ENCODE measurements at regions not wholly inside any gene's neighbourhood (a gene's known extent, or its start where the extent isn't known, plus 50 kb on each side); places are given as distances from the start of the nearest gene placed in this dataset.
A peak's percentile ranks its signal among the peaks of the same experiment; 100 is the strongest.

DNA sequence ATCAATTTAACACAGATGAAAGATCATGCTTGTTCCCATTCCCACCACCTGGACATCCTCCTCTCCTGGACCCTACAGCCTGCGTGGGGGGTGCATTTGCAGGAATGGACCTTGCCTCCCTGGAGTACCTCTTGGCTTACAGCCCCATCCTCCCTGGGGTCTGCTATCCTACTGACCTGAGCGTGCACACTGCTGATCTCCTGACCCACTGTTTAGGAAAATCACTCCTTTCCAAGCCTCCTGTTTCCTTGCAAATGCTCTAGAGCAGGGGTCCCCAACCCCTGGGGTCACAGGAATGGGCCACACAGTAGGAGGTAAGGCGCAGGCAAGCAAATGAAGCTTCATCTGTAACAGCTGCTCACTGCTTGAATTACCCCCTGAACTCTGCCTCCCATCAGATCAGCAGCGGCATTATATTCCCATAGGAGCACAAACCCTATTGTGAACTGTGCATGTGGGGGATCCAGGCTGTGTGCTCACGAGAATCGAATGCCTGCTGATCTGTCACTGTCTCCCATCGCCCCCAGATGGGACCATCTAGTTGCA, 88.2 kb upstream of the SEPTIN5 start (continued):
- TF ChIP-seq MYC (IDR thresholded peaks at IDR 0.05; ENCODE audit: low read depth, low read length): no peak
- peak; percentile 26; the same call in 1 of the 2 replicates for TF ChIP-seq MYC (CRISPR knock-in tag; IDR thresholded peaks at IDR 0.05; ENCODE audit: borderline replicate concordance, low read depth)
- TF ChIP-seq, protein P1, sequence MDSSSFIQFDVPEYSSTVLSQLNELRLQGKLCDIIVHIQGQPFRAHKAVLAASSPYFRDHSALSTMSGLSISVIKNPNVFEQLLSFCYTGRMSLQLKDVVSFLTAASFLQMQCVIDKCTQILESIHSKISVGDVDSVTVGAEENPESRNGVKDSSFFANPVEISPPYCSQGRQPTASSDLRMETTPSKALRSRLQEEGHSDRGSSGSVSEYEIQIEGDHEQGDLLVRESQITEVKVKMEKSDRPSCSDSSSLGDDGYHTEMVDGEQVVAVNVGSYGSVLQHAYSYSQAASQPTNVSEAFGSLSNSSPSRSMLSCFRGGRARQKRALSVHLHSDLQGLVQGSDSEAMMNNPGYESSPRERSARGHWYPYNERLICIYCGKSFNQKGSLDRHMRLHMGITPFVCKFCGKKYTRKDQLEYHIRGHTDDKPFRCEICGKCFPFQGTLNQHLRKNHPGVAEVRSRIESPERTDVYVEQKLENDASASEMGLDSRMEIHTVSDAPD (CRISPR knock-in tag; IDR thresholded peaks at IDR 0.05): no peak; the same call in 1 of the 2 replicates
- 0 out of 2 replicates have a peak, but pooled peaks have one; percentile 3 for TF ChIP-seq KDM2B (CRISPR knock-in tag; IDR thresholded peaks at IDR 0.05)
- 0 out of 2 replicates have a peak, but pooled peaks have one; percentile 54 for TF ChIP-seq NFXL1 (CRISPR knock-in tag; IDR thresholded peaks at IDR 0.05)
- no peak for TF ChIP-seq RBM34 (IDR thresholded peaks at IDR 0.05; ENCODE audit: borderline replicate concordance, insufficient read depth, low read length)
- TF ChIP-seq CTBP1 (IDR thresholded peaks at IDR 0.05; ENCODE audit: borderline replicate concordance): no peak
- TF ChIP-seq BRD9 (IDR thresholded peaks at IDR 0.05; ENCODE audit: low read depth, partially characterized antibody): no peak
- TF ChIP-seq ADNP (tag; IDR thresholded peaks at IDR 0.05): no peak
- no peak for TF ChIP-seq ZNF263 (CRISPR knock-in tag; IDR thresholded peaks at IDR 0.05; ENCODE audit: borderline replicate concordance)
- TF ChIP-seq POLR3G (IDR thresholded peaks at IDR 0.05; ENCODE audit: extremely low read depth, insufficient read length, insufficient replicate concordance): no peak
- TF ChIP-seq PTBP1 (IDR thresholded peaks at IDR 0.05; ENCODE audit: low read depth, low read length): no peak
- TF ChIP-seq, protein P2, sequence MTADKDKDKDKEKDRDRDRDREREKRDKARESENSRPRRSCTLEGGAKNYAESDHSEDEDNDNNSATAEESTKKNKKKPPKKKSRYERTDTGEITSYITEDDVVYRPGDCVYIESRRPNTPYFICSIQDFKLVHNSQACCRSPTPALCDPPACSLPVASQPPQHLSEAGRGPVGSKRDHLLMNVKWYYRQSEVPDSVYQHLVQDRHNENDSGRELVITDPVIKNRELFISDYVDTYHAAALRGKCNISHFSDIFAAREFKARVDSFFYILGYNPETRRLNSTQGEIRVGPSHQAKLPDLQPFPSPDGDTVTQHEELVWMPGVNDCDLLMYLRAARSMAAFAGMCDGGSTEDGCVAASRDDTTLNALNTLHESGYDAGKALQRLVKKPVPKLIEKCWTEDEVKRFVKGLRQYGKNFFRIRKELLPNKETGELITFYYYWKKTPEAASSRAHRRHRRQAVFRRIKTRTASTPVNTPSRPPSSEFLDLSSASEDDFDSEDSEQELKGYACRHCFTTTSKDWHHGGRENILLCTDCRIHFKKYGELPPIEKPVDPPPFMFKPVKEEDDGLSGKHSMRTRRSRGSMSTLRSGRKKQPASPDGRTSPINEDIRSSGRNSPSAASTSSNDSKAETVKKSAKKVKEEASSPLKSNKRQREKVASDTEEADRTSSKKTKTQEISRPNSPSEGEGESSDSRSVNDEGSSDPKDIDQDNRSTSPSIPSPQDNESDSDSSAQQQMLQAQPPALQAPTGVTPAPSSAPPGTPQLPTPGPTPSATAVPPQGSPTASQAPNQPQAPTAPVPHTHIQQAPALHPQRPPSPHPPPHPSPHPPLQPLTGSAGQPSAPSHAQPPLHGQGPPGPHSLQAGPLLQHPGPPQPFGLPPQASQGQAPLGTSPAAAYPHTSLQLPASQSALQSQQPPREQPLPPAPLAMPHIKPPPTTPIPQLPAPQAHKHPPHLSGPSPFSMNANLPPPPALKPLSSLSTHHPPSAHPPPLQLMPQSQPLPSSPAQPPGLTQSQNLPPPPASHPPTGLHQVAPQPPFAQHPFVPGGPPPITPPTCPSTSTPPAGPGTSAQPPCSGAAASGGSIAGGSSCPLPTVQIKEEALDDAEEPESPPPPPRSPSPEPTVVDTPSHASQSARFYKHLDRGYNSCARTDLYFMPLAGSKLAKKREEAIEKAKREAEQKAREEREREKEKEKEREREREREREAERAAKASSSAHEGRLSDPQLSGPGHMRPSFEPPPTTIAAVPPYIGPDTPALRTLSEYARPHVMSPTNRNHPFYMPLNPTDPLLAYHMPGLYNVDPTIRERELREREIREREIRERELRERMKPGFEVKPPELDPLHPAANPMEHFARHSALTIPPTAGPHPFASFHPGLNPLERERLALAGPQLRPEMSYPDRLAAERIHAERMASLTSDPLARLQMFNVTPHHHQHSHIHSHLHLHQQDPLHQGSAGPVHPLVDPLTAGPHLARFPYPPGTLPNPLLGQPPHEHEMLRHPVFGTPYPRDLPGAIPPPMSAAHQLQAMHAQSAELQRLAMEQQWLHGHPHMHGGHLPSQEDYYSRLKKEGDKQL (CRISPR knock-in tag; IDR thresholded peaks at IDR 0.05; ENCODE audit: borderline replicate concordance): no peak
- TF ChIP-seq, protein P3, sequence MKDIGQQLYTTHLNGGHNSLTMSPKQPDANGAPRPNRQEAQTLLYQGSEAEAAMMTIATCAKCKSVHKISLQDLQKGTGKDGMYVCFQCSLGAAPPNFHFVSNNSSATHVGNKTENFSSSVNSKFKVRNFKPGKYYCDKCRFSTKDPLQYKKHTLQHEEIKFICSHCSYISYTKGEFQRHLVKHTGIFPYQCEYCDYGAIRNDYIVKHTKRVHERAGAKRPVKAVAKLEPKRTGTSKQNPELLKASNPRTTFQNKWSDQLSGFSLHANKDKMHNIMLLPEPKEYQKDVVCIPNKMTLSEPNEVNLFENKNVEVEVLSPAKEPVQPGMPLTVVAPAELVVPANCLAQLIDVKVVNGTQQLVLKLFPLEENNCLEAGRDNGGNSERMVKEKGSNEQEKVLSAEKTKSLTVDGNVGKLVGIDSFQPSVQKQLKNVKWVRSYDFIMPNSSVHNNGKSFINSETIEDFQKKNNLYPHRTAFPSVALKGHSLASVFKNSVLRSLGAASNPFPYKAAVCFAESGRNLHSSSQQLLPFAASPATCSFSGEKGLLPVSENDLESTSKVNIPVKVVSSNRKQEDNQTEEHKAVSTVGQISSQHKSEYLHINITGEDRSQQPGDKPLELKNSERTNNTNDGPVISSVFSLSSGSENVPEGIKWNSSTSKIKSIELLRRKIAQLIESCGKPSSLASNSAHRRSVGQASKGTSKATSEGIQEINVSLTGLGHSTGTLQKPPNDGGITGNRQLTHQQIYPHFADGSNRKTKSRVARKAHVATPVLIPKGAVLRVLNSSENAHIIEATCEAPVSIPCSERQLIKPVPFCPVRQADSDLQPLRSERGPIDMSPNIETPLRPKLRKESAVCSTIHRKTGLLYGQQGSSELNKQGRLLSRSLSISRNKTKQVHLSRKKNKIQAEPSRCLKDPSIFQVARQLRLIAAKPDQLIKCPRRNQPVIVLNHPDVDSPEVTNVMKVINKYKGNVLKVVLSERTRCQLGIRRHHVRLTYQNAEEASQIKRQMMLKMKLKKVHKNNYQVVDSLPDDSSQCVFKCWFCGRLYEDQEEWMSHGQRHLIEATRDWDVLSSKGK (CRISPR knock-in tag; IDR thresholded peaks at IDR 0.05): no peak
- TF ChIP-seq, protein P4, sequence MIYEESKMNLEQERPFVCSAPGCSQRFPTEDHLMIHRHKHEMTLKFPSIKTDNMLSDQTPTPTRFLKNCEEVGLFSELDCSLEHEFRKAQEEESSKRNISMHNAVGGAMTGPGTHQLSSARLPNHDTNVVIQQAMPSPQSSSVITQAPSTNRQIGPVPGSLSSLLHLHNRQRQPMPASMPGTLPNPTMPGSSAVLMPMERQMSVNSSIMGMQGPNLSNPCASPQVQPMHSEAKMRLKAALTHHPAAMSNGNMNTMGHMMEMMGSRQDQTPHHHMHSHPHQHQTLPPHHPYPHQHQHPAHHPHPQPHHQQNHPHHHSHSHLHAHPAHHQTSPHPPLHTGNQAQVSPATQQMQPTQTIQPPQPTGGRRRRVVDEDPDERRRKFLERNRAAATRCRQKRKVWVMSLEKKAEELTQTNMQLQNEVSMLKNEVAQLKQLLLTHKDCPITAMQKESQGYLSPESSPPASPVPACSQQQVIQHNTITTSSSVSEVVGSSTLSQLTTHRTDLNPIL (CRISPR knock-in tag; IDR thresholded peaks at IDR 0.05): no peak
- no peak for TF ChIP-seq RFX7 (CRISPR knock-in tag; IDR thresholded peaks at IDR 0.05)
- TF ChIP-seq ATF1 (CRISPR knock-in tag; IDR thresholded peaks at IDR 0.05): peak; percentile 1; the same call in 1 of the 2 replicates
- no peak for TF ChIP-seq ATF1 (tag; IDR thresholded peaks at IDR 0.05)
